CD4-positive, alpha-beta T cell (primary cell): ENCODE measurements at regions not wholly inside any gene's neighbourhood (a gene's known extent, or its start where the extent isn't known, plus 50 kb on each side); places are given as distances from the start of the nearest gene placed in this dataset.

Experiments used
- ATAC-seq: fragments of 200-7000 bp; cut with Tn5 transposase; one replicate; pipeline ENCODE4 v1.10.0; 2022; ENCODE audit warnings: mild to moderate bottlenecking; ENCODE audit not compliant: poor library complexity
- CTCF ChIA-PET: fragments of 350-600 bp; sonication (Branson Sonifier 250); formaldehyde crosslinking; loops from one replicate; lab custom pipeline; 2021; ENCODE audit warnings: antibody characterized with exemption, inconsistent platforms; lab: Charles Lee
- POLR2A ChIA-PET: fragments of 350-600 bp; sonication (Branson Sonifier 250); formaldehyde crosslinking; loops from one replicate; lab custom pipeline; 2021; ENCODE audit warnings: antibody characterized with exemption, inconsistent platforms; lab: Charles Lee
- DNase-seq, 14 experiments: peaks; one replicate each; pipeline ENCODE4 v3.0.0-alpha.2; 2013 to 2020; ENCODE audit warnings: mixed read lengths in 2 of 14
- H3K27ac ChIP-seq, 2 donors: one replicate each; pipeline versions ENCODE4 v1.5.1 to v1.7.0; 2013; ENCODE audit warnings: low read length in 2 of 2, low read depth in 1 of 2, mild to moderate bottlenecking in 1 of 2
- H3K27me3 ChIP-seq, 2 experiments: 1 replicate in 1 of 2; 2 replicates in 1 of 2; pipeline versions ENCODE4 v1.6.1 to v1.7.0; 2013; ENCODE audit warnings: low read length in 2 of 2, control low read depth in 1 of 2, mild to moderate bottlenecking in 1 of 2, moderate library complexity in 1 of 2; ENCODE audit not compliant: insufficient read depth in 2 of 2, control insufficient read depth in 1 of 2
- H3K36me3 ChIP-seq: one replicate; pipeline ENCODE4 v1.6.1; 2013; ENCODE audit warnings: low read length, control low read depth; ENCODE audit not compliant: insufficient read depth
- H3K4me1 ChIP-seq: one replicate; pipeline ENCODE4 v1.6.1; 2013; ENCODE audit warnings: low read length, control low read depth; ENCODE audit not compliant: insufficient read depth
- H3K4me3 ChIP-seq: one replicate; pipeline ENCODE4 v1.5.1; 2013; ENCODE audit warnings: mild to moderate bottlenecking, low read length, moderate library complexity
- H3K9me3 ChIP-seq, 2 experiments: 1 replicate in 1 of 2; 2 replicates in 1 of 2; pipeline versions ENCODE4 v1.6.1 to v1.7.0; 2013; ENCODE audit warnings: low read length in 2 of 2, mild to moderate bottlenecking in 2 of 2, control low read depth in 1 of 2, moderate library complexity in 1 of 2; ENCODE audit not compliant: control insufficient read depth in 1 of 2, insufficient read depth in 1 of 2
- H3K27ac Mint-ChIP-seq: one replicate; pipeline ENCODE4 v1.8.0; 2020; ENCODE audit warnings: mixed read lengths
- H3K27me3 Mint-ChIP-seq: one replicate; pipeline ENCODE4 v1.8.0; 2021; ENCODE audit warnings: mixed read lengths
- H3K36me3 Mint-ChIP-seq: one replicate; pipeline ENCODE4 v1.8.0; 2021; ENCODE audit warnings: low read depth, mixed read lengths
- H3K4me1 Mint-ChIP-seq: one replicate; pipeline ENCODE4 v1.8.0; 2021; ENCODE audit warnings: low read depth, mixed read lengths
- H3K4me3 Mint-ChIP-seq: one replicate; pipeline ENCODE4 v1.8.0; 2020; ENCODE audit warnings: mild to moderate bottlenecking, mixed read lengths
- H3K9me3 Mint-ChIP-seq: one replicate; pipeline ENCODE4 v1.8.0; 2020; ENCODE audit warnings: mixed read lengths
- intact Hi-C, 2 experiments: fragments of 100-400 bp; cut with DNase I in 1 of 2; cut with micrococcal nuclease in 1 of 2; formaldehyde crosslinking; loops; one replicate each; pipeline versions ENCODE4 v1.15.1 to v1.9.0; 2023 to 2025; cut with DNase I, micrococcal nuclease
- TF ChIP-seq, protein P1 (sequence below): fragments of 200-600 bp; IDR thresholded peaks from one replicate; pipeline ENCODE4 v1.8.0; 2022; ENCODE audit warnings: antibody characterized with exemption, mild to moderate bottlenecking

DNA sequence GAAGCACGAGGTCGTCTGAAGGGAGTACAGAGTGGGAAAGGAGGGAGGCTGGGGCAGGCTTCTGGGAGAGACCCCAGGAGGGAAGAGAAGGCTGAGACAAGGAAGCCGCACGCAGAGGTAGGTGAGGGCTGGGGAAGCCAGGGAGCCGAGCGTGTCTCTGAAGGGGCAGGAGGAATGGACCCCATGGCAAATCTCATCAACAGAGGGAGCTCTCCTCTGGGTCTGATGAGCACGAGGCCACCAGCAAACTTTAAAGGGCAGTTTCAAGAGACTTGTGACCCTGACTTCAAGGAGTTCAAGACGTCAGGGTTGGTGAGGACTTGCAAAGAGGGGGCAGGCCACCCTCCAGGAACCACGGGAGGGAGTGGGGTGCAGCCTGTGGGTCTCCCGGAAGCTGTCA lies 326.2 kb upstream of the IRX2 start:
- H3K27ac ChIP-seq = no peak overlapping the region
- peaks cover 9 to 47% of the 10 kb centered on the region in 2 experiments for H3K9me3 ChIP-seq
- DNase-seq = no peak
- POLR2A ChIA-PET = no interaction called here
- intact Hi-C loops = no loop called here
- no peaks in the 10 kb centered on the region for H3K27me3 ChIP-seq
- no peak for ATAC-seq
- H3K4me3 ChIP-seq = no peak overlapping the region
- Mint-ChIP-seq H3K9me3 (peaks cover 15% of the 10 kb centered on the region), H3K27ac (no peak overlapping the region), H3K4me1 (no peaks in the 10 kb centered on the region), H3K36me3 (no peaks in the 10 kb centered on the region), H3K27me3 (no peaks in the 10 kb centered on the region), H3K4me3 (no peak overlapping the region)
- TF ChIP-seq, protein P1, sequence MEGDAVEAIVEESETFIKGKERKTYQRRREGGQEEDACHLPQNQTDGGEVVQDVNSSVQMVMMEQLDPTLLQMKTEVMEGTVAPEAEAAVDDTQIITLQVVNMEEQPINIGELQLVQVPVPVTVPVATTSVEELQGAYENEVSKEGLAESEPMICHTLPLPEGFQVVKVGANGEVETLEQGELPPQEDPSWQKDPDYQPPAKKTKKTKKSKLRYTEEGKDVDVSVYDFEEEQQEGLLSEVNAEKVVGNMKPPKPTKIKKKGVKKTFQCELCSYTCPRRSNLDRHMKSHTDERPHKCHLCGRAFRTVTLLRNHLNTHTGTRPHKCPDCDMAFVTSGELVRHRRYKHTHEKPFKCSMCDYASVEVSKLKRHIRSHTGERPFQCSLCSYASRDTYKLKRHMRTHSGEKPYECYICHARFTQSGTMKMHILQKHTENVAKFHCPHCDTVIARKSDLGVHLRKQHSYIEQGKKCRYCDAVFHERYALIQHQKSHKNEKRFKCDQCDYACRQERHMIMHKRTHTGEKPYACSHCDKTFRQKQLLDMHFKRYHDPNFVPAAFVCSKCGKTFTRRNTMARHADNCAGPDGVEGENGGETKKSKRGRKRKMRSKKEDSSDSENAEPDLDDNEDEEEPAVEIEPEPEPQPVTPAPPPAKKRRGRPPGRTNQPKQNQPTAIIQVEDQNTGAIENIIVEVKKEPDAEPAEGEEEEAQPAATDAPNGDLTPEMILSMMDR = no peak
- no peaks in the 10 kb centered on the region for H3K4me1 ChIP-seq
- CTCF ChIA-PET = no interaction called here
- no peaks in the 10 kb centered on the region for H3K36me3 ChIP-seq

DNA sequence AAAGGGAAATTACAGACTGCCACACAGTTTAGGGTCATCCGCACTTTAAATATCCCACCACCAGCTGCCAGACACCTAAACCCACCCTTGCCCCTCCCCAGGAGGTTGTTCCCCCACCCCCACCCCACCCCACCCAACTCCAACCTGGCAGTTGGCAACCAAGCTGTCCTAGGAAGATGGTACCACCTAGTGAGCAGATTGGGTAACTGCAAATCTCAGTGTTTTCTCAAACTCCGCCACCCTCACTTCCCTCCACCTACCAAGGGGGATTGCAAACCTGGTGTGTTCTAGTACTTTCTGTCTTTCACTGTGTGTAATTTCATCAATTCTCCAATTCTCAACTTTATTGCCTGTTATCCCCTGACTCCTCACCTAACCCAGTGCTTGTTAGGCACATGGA lies 323.8 kb upstream of the IRX2 start:
- POLR2A ChIA-PET = no interaction called here
- Histone ChIP-seq H3K27me3 (no peaks in the 10 kb centered on the region), H3K9me3 (peaks cover 9 to 45% of the 10 kb centered on the region in 2 experiments), H3K27ac (no peak overlapping the region), H3K4me1 (no peaks in the 10 kb centered on the region), H3K4me3 (no peak overlapping the region), H3K36me3 (no peaks in the 10 kb centered on the region)
- no peak overlapping the region for H3K27ac Mint-ChIP-seq
- TF ChIP-seq, protein P1 = no peak
- H3K27me3 Mint-ChIP-seq = no peaks in the 10 kb centered on the region
- DNase-seq (no peak), ATAC-seq (no peak)
- no peaks in the 10 kb centered on the region for H3K36me3 Mint-ChIP-seq
- H3K4me3 Mint-ChIP-seq = no peak overlapping the region
- H3K9me3 Mint-ChIP-seq = peaks cover 25% of the 10 kb centered on the region
- CTCF ChIA-PET = no interaction called here
- H3K4me1 Mint-ChIP-seq = no peaks in the 10 kb centered on the region
- intact Hi-C loops = no loop called here

DNA sequence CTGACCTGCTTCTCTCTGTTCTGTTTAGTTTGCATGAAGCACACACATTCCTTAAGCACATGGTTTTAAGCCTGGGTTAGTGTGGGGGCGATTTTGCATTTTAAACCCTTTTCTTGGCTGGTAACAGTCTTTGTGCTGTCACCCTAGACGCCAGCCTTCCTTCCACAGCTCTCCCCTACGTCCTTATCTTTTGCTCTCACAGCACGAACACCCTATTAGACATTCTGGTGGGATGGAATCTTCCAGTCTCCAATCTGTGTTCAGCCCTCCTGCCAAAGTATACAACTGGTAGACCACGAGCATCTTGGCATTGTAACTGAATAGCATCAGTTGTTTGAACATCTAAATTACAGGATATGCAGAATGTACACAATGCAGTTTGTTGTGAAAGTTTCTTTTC lies 316.9 kb upstream of the IRX2 start:
- intact Hi-C loops = no loop called here
- H3K27me3 Mint-ChIP-seq = no peaks in the 10 kb centered on the region
- Histone ChIP-seq H3K27ac (no peak overlapping the region), H3K4me3 (no peak overlapping the region), H3K27me3 (no peaks in the 10 kb centered on the region), H3K9me3 (peaks cover 0 to 36% of the 10 kb centered on the region in 2 experiments), H3K4me1 (no peaks in the 10 kb centered on the region), H3K36me3 (no peaks in the 10 kb centered on the region)
- CTCF ChIA-PET = no interaction called here
- DNase-seq = no peak
- no peak overlapping the region for H3K27ac Mint-ChIP-seq
- H3K4me3 Mint-ChIP-seq = no peak overlapping the region
- H3K36me3 Mint-ChIP-seq = no peaks in the 10 kb centered on the region
- peaks cover 16% of the 10 kb centered on the region for H3K9me3 Mint-ChIP-seq
- POLR2A ChIA-PET = no interaction called here
- no peaks in the 10 kb centered on the region for H3K4me1 Mint-ChIP-seq
- TF ChIP-seq, protein P1 = no peak
- no peak for ATAC-seq
